LoVo (cell line): ENCODE measurements at regions not wholly inside any gene's neighbourhood (a gene's known extent, or its start where the extent isn't known, plus 50 kb on each side); places are given as distances from the start of the nearest gene placed in this dataset.
"Not testable (repeated sequence)": the region's sequence is repeated elsewhere in the genome, so short reads cannot be mapped to it uniquely, and the experiment has no call there.

Source experiments
- DNase-seq: peaks from one replicate; pipeline ENCODE4 v3.0.0-alpha.2; 2016; ENCODE audit warnings: low spot score

DNA sequence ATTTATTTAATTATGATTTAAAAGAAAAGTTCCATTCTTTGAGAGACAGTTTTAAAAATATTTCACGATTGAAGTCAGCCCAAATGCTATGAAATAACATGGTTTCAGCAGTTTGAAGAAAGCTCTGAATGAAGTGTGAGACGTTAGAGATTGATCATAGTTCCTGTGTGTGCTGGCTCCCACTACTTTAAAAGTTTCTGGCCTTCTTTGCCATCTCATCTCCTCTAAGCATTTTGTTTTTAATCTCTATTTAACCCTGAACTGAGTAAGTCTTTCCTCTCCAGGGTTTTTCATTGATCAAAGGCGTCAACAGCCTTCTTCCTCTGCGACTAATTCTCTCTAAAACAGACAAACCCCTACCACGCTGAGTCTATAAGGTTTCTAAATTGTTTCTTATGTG is 225.3 kb upstream of the B3GALT2 start:
- no peak for DNase-seq

DNA sequence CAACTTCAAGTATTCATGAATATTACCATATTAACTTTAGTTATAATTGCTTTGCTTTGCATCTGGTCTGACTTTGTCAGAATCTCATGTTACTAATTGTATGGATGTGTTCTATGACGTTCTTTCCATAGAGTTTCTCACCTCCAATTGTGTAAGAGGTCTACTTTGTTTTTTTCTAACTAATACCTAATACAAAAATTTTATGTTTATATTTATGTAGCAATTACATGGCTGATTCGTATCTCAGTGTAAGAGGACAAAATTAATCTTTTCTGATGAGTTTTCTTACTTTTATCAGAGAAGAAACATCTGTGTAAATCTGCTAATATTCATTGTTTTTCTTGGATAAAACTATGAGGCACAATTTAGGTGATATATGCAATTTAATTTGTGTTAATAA is 224.8 kb upstream of the B3GALT2 start:
- no peak for DNase-seq

DNA sequence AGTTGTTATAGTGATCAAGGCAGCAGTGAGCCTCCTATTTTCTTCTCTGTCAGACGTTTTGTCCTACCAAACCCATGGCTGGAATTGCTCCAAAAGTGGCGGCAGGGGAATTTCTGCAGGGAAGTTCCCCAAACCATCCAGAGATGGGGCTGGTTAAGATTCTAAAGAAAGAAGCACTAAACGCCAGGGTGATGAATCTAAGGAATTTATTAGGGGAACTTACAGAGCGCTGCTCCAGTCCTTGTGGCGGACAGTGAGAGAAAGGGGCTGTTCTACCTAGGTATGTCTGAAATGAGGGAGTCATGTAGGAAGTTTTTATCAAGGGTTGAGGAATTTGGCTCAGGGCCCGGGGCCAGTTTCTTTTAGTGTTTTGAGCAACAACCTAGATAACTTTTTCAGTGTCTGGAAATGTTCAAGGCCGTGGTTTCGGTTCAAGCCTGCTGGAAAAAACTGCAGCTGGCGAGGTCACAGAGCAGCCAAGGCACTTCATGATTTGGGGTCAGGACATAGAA is 222.4 kb upstream of the B3GALT2 start:
- peak; percentile 61 for DNase-seq

DNA sequence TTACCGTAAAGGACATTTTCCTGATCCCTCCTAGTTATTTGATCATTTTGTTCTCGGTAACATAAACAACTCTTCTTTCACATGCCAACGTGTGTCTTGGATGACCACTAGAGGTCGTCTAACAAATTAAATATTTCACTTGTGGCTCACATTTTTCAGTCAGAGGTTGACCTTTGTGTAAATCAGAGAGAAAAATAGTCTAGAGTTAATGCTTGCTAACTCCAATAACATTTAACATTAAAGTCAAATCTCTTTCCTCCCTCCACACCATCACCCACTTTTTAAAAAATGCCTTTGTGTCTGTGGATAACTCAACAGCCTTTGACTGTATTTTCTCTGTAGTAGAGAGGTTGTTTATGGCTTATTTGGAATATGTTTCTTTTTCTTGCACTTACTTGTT is 220.5 kb upstream of the B3GALT2 start:
- peak; percentile 53 for DNase-seq

DNA sequence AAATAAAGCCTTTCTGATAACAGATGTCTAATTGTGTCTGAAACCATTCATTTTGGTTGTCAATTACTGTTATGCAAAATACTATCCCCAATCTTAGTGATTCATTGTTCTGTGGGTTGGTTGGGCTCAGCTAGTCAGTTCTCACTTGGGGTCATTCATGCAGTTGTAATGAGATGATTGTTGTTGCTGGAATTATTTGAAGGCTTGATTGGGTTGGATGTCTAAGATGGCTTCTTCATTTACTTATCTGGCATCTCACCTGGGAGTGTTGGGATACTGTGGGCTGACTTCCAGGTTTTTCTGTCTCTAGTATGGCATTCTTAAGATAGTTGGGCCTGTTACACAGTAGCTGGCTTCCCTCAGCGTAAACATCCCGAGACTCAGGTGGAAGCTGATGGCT is 217.8 kb upstream of the B3GALT2 start:
- DNase-seq = no peak

DNA sequence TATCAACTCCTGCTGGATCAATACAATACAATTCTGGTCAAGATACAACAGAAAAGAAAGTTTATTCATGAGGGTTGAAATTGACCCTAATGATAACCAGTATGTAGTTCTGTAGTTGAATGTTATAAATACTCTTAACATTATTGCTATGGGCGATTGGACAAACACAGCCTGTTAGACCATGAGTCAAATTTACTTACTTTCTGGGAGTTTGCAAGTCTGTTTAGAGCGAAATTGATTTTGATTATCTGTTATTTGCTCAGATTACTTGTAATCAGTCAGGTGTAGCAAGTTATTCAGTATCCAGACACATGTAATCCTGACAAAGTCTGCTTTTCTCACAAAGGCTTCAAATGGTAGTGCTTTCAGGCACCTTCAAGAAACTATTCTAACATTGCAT is 216.6 kb upstream of the B3GALT2 start:
- DNase-seq = no peak

DNA sequence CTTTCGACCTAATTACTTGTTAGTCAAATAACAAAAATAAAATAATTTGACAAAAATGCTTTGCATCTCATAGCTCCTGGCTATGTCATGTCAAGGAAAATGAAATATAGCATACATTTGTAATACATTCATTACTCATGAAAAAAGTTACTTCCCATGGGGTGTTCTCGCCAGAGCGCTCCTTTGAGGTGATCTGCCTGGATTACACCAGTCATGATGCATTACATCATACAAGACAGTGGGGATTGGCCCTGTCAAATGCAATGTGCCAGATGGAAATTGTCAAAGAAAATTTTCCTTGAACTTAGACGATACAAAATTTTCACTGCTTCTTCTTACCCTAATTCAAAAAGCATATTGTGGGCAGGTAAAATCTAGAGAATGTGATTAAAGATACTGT is 215.6 kb upstream of the B3GALT2 start:
- no peak for DNase-seq

DNA sequence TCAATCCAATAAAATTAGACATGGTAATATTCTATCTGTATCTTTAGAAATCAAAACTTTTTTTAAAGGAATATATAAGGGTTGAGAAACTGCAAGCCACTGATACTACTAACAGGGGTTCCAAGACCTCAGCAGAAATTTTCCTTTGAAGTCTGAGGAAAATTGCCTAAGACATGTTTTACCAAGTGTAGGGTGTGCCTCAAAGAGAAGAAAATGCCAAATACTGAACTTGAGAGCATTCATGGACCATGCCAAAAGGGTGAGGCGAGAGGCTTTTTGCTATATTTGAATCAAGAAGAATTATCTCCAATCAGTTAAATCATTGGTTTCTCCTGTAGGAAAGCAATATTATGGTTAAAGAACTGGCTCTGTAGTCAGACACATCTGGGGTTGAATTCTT is 207.9 kb upstream of the B3GALT2 start:
- no peak for DNase-seq

DNA sequence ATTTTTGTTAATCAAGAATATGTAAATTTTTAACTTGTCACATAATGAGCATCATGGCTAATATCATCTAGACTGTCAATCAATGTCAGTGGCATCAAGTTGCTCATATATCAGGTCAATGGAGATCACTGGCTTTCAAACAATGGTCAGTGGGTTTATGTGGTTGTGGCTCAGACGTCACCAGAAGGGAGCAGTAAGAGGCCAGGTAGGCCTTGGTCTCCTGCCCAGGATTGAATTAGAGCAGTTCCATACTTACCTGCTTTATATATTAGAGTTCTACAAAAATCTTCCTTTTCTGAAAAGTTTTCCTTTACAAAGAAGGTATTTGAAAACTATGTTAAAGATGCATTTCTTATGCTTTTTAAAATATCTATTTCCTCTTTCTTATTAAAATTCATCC is 206.3 kb upstream of the B3GALT2 start:
- DNase-seq = no peak

DNA sequence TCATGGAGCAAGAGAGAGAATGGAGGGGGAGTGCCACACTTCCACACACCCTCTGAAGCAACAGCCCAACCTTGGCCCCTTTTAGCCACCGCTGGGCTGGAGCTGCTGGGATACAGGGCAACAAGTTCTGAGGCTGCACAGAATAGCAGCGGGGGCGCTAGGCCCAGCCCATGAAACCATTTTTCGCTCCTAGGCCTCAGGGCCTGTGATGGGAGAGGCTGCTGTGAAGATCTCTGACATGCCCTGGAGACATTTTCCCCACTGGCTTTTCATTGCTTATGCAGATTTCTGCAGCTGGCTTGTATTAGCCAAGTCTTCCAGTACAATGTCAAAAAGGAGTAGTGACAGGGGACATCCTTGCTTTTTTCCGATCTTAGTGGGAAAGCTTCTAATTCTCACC is 202.3 kb upstream of the B3GALT2 start:
- DNase-seq = no peak

DNA sequence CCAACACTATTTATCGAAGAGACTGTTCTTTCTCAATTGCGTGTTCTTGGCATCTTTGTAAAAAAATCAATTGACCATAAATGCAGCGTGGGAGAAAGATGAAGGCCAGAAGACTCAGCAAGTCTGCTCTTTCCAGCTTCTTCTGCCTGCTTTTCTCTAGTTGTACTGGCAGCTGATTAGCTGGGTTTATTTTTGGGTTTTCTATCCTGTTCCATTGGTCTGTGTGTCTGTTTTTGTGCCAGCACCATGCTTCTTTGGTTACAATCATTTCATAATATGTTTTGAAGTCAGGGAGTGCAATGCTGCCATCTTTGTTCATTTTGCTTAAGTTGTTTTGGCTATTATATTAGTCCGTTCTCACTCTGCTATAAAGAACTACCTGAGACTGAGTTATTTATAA is 201.8 kb upstream of the B3GALT2 start:
- no peak for DNase-seq

DNA sequence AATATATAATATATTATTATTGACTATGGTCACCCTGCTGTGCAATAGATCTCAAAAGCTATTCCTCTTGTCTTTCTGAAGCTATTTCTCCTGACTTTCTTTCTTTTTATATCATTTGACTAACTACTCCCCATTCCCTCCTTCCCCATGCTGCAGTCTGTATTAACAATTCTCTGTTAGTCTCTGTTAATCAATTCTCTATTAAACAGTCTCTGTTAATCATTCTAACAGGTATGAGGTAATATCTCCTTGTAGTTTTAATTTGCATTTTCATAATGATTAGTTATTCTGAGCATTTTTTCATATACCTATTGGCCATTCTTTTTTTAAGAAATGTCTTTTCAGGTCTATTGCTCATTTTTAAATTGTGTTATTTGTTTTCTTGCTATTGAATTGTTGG is 201.0 kb upstream of the B3GALT2 start:
- no peak for DNase-seq

DNA sequence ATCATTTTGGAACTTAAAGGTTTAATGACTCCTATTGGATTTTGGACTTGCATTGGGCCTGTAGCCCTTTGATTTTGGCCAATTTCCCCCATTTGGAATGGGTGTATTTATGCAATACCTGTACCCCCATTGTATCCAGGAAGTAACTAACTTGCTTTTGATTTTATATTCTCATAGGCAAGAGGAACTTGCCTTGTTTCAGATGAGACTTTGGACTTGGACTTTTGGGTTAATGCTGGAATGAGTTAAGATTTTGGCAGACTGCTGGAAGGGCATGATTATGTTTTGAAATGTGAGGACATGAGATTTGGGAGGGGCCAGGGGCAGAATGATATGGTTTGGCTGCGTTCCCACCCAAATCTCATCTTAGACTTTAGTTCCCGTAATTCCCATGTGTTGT is 192.0 kb upstream of the B3GALT2 start:
- DNase-seq = not testable (repeated sequence)

DNA sequence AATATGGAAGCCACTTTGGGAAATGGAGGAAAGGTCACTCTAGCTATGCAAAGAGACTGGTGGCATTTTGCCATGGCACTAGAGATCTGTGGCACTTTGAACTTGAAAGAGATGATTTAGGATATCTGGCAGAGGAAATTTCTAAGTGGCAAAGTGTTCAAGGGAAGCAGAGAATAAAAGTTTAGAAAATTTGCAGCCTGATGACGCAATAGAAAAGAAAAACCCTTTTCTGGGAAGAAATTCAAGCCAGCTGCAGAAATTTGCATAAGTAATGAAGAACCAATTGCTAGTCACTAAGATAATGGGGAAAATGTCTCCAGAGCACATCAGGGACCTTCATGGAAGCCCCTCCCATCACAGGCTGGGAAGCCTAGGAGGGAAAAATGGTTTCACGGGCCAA is 191.1 kb upstream of the B3GALT2 start:
- DNase-seq = no peak

DNA sequence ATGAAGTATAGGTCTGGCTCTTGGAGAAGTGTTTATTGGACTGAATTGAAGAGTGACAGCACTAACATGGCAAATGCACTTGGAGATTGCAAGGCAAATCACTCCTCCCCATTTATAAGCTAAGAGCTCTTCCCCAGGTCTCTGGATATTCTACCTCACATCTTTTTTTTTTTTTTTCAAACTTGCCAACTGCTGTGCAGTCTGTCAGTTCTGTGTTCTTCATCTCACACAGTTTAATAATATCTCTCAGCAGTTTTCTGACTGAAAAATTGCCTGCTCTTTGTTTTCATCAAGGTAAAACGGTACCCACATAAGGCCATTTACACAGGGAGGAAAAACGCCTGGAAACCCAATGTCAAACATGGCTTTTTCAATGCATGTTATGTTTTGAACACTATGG is 186.1 kb upstream of the B3GALT2 start:
- no peak for DNase-seq

DNA sequence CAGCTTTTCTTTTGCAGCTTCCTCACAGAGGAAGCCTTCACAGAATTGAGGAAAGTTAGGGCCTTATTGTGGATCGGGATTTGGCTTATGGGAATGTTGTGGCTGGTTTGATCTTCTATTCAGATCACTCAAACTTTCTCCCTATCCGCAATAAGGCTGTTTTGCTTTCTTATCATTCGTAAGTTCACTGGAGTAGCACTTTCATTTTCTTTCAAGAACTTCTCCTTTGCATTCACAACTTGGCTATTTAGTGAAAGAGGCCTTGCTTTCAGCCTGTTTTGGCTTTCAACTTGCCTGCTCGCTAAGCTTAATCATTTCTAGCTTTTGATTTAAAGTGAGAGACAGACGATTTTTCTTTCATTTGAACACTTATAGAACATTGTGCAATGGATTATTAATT is 181.9 kb upstream of the B3GALT2 start:
- no peak for DNase-seq

DNA sequence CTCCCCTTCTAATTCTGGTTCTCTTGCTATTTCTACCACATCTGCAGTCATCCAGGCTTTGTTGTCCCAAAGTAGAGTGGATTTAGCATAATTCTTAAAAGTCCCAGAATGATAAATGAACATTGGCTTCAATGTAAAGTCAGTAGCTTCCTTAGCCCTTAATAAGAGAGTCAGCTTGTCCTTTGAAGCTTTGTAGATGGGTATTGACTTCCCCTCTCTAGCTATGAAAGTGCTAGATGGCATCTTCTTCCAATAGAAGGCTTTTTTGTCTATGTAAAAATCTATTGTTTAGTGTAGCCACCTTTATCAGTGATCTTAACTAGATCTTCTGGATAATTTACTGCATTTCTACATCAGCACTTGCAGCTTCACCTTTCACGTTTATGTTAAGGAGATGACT is 181.4 kb upstream of the B3GALT2 start:
- DNase-seq = no peak

DNA sequence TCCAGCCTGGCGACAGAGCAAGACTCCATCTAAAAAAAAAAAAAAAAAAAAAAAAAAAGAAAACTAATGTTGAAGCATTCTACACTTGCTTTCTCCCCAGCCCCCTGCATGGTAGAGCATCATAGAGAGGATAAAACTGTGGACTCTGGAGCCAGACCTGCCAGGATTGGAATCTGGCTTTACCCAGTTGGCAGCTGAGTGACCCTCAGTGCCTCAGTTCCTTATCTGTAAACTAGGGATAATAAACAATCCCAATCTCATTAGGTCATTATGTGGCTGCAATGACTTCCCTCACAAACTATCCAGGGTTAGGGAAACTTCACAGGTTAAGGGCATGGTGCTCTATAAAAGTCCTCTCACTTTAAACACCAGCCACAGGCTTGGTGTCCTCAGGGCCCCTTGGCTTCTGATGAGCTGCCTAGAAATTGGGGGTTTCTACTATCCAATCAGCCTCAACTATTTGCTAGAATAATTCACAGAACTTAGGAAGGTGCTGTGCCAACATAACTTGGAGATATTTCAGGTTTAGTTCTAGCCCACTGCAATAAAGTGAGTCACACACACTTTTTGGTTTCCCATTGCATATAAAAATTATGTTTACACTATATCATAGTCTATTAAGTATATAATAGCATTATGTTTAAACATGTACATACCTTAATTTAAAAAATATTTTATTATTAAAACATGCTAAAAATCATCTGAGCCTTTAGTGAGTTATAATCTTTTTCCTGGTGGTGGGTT is 180.5 kb upstream of the B3GALT2 start:
- DNase-seq = no peak

DNA sequence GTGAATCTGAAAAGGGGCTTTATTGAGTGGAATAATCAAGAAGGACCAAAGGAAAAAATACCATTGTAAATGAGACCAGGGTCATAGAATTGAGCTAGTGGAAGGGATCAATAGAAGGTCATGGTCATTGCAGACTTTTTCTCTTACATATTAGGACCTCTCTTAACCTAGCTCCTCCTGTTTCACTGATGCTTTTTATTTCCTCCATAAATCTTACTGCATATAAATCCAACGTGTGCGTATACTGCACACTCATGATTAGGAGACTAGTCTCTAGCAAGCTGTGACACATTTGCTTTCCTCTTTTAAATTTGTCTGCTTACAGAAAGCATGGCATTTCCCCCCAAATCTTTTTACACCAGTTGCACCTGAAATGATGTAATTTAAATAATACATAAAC is 179.6 kb upstream of the B3GALT2 start:
- no peak for DNase-seq

DNA sequence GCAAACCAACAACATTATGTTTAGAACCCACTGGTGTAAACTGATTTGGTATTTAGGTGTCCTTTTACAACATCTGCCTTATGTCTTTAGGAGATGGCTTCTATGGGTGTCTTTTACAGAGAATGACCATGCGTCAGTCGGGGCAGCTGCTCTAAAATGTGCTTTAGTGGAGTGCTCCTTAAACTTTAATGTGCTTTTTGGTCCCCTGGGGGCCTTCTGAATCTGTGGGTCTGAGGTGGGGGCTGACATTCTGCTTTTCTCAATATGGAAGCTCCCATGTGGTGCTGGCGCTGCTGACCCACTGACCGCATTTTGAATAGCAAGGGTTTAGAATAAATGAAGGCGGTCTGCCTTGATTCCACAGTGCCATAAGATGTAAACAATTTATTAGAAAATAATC is 173.2 kb upstream of the B3GALT2 start:
- no peak for DNase-seq

DNA sequence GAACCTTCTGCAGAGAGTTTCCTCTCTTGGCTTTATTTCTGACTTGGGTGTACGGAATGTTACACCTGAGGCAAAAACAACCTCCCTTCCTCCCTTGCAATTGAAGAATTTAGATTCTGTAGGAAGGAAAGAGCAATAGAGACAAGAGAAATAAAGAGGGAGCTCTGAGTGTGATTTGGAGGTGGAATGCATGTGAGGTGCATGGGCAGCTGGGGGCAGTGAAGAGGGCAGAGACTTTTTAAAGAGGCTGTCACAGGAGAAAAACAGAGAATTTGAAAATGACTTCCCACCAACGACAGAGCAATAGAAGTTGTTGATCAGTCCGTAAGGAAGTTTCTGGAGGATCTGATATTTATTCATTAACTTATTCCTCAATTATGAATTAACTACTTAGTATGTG is 172.0 kb upstream of the B3GALT2 start:
- no peak for DNase-seq

DNA sequence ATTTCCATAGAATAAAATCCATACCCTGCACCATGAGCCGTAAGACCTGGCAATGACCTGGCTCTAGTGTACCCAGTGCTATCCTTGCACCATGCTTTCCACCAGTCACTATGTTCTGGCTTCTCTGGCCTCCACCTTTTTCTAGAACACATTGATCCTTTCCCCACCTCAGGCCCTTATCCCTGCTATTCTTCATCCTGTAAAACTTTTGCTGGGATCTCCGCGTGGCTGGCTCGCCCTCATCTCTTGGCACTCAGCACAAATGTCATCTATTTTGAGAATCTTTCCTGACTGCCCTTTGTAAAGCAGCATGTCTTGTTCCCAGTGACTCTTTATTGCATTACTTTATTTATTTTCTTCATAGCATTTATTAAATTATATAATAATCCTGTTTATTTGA is 169.8 kb upstream of the B3GALT2 start:
- DNase-seq = no peak

DNA sequence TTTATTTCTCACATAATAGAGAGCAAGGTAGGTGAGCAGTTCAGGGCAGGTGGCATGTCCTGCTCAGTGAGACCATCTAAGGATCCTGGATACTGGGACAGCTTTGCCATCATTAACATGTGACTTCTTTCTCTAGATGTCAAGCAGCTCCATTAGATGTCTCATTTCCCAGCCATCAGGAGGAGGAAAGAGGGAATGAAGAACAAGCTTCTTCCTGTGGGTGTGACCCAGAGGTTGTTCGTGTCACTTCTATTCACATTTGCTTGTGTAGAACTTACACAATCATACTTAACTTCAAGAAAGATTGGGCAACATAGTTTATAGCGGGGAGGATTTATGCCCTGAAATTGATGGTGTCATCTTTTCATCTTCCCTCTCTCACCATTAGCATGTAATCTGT is 169.2 kb upstream of the B3GALT2 start:
- DNase-seq = no peak

DNA sequence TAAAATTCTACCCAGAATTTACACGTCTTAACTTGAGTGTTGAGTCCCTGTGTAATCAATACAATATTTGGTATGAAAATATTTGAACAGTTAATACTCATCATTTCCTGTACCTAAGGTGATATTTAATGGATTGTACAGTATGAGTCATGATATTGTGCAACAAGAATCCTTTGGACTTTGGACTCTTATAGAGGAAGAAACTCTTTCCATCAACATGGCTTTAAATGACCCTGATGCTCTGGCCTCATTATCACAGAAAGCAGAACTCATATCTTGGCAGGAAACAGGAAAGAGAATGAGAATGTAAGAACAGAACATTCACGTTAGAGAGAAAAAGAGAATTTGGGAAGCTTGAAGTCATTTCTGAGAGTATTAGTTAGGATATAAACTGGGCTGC is 168.8 kb upstream of the B3GALT2 start:
- DNase-seq = peak; percentile 87
